AG09309 (cell line): ENCODE measurements at regions not wholly inside any gene's neighbourhood (a gene's known extent, or its start where the extent isn't known, plus 50 kb on each side); places are given as distances from the start of the nearest gene placed in this dataset.

Experiments
- DNase-seq: peaks from one replicate; pipeline ENCODE4 v3.0.0-alpha.2; 2010; ENCODE audit warnings: low read depth
- H3K4me3 ChIP-seq: 2 replicates; pipeline ENCODE4 v1.5.1; 2011; ENCODE audit warnings: mild to moderate bottlenecking, low read depth, low read length, moderate library complexity; ENCODE audit not compliant: control insufficient read depth
- TF ChIP-seq, protein P1 (sequence below): IDR thresholded peaks from 2 replicates; pipeline ENCODE4 v1.5.1; 2011; ENCODE audit warnings: mild to moderate bottlenecking, low read depth, low read length, inconsistent platforms; ENCODE audit not compliant: insufficient read depth, control insufficient read depth; ENCODE audit errors: missing control alignments

DNA sequence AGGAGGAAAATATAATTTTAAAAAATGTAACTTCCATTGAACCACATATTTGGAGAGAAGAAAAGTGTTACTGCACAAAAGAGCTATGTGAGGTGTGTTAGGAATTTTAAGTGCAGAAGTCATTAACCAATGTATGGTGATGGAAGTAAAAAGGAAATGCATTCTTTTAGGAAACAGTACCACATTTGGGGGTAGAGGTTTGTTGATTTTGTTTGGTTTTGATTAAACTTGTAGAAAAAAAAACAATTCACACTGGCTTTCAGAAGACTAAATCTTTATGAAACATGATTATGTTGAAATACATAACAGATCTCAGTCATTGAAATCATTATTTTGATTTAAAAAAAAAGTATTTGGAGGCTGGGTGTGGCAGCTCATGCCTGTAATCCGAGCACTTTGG is 1287.0 kb upstream of the GJE1 start:
- no peak overlapping the region for H3K4me3 ChIP-seq
- DNase-seq: no peak
- TF ChIP-seq, protein P1, sequence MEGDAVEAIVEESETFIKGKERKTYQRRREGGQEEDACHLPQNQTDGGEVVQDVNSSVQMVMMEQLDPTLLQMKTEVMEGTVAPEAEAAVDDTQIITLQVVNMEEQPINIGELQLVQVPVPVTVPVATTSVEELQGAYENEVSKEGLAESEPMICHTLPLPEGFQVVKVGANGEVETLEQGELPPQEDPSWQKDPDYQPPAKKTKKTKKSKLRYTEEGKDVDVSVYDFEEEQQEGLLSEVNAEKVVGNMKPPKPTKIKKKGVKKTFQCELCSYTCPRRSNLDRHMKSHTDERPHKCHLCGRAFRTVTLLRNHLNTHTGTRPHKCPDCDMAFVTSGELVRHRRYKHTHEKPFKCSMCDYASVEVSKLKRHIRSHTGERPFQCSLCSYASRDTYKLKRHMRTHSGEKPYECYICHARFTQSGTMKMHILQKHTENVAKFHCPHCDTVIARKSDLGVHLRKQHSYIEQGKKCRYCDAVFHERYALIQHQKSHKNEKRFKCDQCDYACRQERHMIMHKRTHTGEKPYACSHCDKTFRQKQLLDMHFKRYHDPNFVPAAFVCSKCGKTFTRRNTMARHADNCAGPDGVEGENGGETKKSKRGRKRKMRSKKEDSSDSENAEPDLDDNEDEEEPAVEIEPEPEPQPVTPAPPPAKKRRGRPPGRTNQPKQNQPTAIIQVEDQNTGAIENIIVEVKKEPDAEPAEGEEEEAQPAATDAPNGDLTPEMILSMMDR: no peak

DNA sequence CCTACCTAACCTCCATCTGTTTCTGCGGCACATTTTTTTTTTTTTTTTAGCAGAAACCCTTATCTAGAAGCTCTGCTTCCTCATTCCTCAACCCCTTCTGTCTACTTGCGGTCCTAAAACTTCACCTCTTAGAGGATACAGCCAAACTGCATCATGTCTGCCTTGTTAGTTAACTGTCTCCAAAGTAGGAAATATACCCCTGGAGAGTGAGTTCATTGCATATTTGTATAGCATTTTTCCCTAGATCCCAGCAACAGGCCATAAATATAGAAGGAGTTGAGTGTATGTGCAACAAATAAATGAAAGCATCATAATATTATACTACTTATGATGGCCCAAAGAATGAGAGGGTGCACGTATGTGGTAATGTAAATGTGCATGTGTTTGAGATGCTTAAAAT is 1288.6 kb upstream of the GJE1 start:
- no peak overlapping the region for H3K4me3 ChIP-seq
- no peak for DNase-seq
- TF ChIP-seq, protein P1: no peak

DNA sequence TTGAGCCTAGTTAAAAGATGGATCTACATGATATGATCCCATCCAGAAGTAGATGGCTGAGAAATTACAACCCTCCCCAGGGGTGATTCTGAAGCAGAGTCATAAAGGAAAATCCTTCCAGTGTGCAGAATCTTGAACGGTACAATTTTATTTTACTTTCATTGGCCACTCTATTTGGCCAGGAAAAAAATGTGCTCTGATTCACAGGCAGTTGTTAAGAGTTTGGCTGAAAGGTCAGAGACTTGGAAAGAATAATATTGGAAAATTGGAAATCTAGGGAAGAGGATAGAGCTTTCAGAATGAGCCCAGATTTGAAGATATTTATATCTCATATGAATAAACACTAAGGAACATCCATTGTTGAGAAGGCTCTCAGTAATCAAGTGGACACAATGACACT is 1299.3 kb upstream of the GJE1 start:
- H3K4me3 ChIP-seq: no peak overlapping the region
- no peak for DNase-seq
- TF ChIP-seq, protein P1: no peak

DNA sequence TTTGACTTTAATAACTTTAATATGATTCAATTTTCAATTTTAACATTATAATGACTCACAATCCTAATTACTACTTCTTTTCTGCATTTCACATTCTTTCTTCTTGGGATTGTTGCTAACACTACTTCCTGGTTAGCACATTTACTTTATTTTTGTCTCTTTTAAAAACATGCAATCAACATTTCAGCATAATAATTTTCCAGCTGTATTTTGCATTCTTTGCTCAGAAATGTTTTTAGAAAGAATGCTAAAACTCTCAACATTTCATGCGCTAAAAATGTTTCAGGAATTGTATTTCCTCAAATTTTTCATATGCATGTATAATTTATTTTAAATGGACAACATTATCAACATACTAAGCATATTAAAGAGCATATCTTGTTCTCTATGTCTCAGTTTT is 1302.1 kb upstream of the GJE1 start:
- no peak for DNase-seq
- TF ChIP-seq, protein P1: no peak

DNA sequence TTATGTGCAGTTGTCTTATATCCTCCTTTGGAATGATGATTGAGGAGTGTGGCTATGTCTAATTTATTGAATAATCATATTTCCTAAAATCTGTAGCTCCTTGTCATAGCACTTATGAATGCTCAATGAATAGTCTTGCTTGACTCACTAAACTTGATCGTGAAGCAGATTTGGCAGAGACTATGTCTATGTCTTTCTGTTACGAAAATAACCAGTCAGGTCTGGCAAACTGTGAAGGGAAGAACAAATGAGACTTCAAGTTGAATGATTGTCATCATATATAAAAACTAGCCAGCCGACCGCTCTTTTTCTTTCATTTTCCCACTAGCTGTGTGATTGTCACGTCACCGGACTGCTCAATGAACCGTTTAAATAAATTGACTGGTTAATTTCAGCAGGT is 1303.9 kb upstream of the GJE1 start:
- DNase-seq: no peak
- no peak overlapping the region for H3K4me3 ChIP-seq
- TF ChIP-seq, protein P1: no peak

More for the DNA sequence above, 1302.1 kb upstream of the GJE1 start:
- H3K4me3 ChIP-seq: no peak overlapping the region

DNA sequence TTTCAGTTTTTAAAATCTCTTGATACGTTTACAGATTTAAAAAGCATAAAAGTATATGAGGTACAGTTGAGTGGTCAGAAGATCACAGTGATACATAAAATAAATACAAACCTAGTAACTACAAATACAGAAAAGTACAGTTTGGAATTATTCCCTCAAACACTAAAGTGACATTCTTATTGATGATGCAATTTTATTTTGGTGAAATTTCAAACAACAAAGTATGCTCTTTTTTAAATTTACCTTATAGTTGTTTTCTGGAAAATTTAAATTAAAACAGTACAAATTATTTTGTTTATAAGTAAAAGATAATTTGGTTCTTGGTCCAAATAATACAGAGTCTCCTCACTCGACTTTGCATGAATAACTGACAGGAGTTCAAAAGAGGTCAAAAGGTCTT is 1305.1 kb upstream of the GJE1 start:
- no peak overlapping the region for H3K4me3 ChIP-seq
- TF ChIP-seq, protein P1: no peak
- no peak for DNase-seq

DNA sequence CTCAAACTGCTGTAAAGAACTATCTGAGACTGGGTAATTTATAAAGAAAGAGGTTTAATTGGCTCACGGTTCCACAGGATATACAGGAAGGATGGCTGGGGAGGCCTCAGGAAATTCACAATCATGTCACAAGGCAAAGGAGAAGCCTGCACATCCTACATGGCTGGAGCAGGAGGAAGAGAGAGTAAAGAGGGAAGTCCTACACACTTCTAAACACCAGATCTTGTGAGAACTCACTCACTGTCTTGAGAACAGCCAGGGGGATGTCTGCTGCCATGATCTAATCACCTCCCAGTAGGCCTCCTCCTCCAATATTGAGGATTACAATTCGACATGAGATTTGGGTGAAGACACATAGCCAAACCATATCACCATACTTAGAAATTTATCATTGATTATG is 1307.0 kb upstream of the GJE1 start:
- TF ChIP-seq, protein P1: no peak
- DNase-seq: no peak
- H3K4me3 ChIP-seq: no peak overlapping the region
